ENCODE measurements at regions not wholly inside any gene's neighbourhood (a gene's known extent, or its start where the extent isn't known, plus 50 kb on each side); places are given as distances from the start of the nearest gene placed in this dataset.
"Not testable (repeated sequence)": the region's sequence is repeated elsewhere in the genome, so short reads cannot be mapped to it uniquely, and the experiment has no call there.

GRCh38 chr1:148308832-148309458, 156.9 kb upstream of the NBPF11 start:
- Histone ChIP-seq H3K27ac (ENCODE audit: low read length) (no peak overlapping the region), H3K36me3 (ENCODE audit: control insufficient read depth, insufficient read depth, low read length) (no peaks in the 10 kb centered on the region), H3K9me3 (ENCODE audit: control insufficient read depth, insufficient read depth, low read depth, low read length) (peaks cover 9% of the 10 kb centered on the region; the same call in 1 of the 2 replicates), H3K4me1 (ENCODE audit: control insufficient read depth, insufficient read depth, low read length) (peaks cover 8% of the 10 kb centered on the region), H3K4me3 (ENCODE audit: low read depth in 2 of 2, low read length in 2 of 2) (no peak overlapping the region), H3K27me3 (ENCODE audit: control insufficient read depth, insufficient read depth, low read length) (no peaks in the 10 kb centered on the region)
- no peak for DNase-seq (ENCODE audit: low read depth, low spot score)
- ChIA-PET POLR2A (interaction anchor here (0.6 to 0.7 kb wide), 2 partner anchors 25 to 66 kb away, joined by 3 read pairs; no protein-coding TSS in a partner anchor), CTCF (no interaction called here)
- ATAC-seq = peak; percentile 78
- TF ChIP-seq TCF7L2 (IDR thresholded peaks at IDR 0.05; ENCODE audit: low read depth, low read length) = no peak
- TF ChIP-seq CTCF (IDR thresholded peaks at IDR 0.05) = no peak
- TF ChIP-seq REST (IDR thresholded peaks at IDR 0.05; ENCODE audit: insufficient read depth in 1 of 2, low read depth in 2 of 2, low read length in 1 of 2) = no peak
- TF ChIP-seq SIN3A (IDR thresholded peaks at IDR 0.05; ENCODE audit: borderline replicate concordance, insufficient read depth, low read depth, low read length) = no peak
- no peak for TF ChIP-seq POLR2AphosphoS5 (IDR thresholded peaks at IDR 0.05; ENCODE audit: low read depth, low read length)
- intact Hi-C loops (cut with micrococcal nuclease; ENCODE audit: unreplicated experiment) = no loop called here
- in situ Hi-C loops (cut with HindIII; ENCODE audit: low pct_unique_long_range_greater_than_20kb, low sequenced_read_pairs) = no loop called here
- no TSS peak for BruUV-seq (replicated peaks)

GRCh38 chr1:148307583-148308185, 155.6 kb upstream of the NBPF11 start:
- peaks cover 9% of the 10 kb centered on the region for H3K4me1 ChIP-seq (ENCODE audit: control insufficient read depth, insufficient read depth, low read length)
- no peak overlapping the region for H3K4me3 ChIP-seq (ENCODE audit: low read depth in 2 of 2, low read length in 2 of 2)
- TF ChIP-seq REST (IDR thresholded peaks at IDR 0.05; ENCODE audit: insufficient read depth in 1 of 2, low read depth in 2 of 2, low read length in 1 of 2) (no peak), TCF7L2 (IDR thresholded peaks at IDR 0.05; ENCODE audit: low read depth, low read length) (no peak), CTCF (IDR thresholded peaks at IDR 0.05) (no peak), POLR2AphosphoS5 (IDR thresholded peaks at IDR 0.05; ENCODE audit: low read depth, low read length) (no peak), SIN3A (IDR thresholded peaks at IDR 0.05; ENCODE audit: borderline replicate concordance, insufficient read depth, low read depth, low read length) (no peak)
- no peak overlapping the region for H3K27ac ChIP-seq (ENCODE audit: low read length)
- DNase-seq (ENCODE audit: low read depth, low spot score) = no peak
- in situ Hi-C loops (cut with HindIII; ENCODE audit: low pct_unique_long_range_greater_than_20kb, low sequenced_read_pairs) = no loop called here
- intact Hi-C loops (cut with micrococcal nuclease; ENCODE audit: unreplicated experiment) = no loop called here
- no peaks in the 10 kb centered on the region for H3K27me3 ChIP-seq (ENCODE audit: control insufficient read depth, insufficient read depth, low read length)
- no peaks in the 10 kb centered on the region for H3K36me3 ChIP-seq (ENCODE audit: control insufficient read depth, insufficient read depth, low read length)
- POLR2A ChIA-PET = interaction anchor here (0.6 kb wide), 1 partner anchor 26 kb away, joined by 3 read pairs; no protein-coding TSS in a partner anchor
- ATAC-seq = no peak
- CTCF ChIA-PET = no interaction called here
- H3K9me3 ChIP-seq (ENCODE audit: control insufficient read depth, insufficient read depth, low read depth, low read length) = peaks cover 9% of the 10 kb centered on the region; the same call in 1 of the 2 replicates
- BruUV-seq (replicated peaks) = no TSS peak

GRCh38 chr1:148304935-148305334, 152.9 kb upstream of the NBPF11 start:
- ATAC-seq; intact Hi-C loops (cut with micrococcal nuclease; ENCODE audit: unreplicated experiment): not testable (repeated sequence)
- POLR2A ChIA-PET = interaction anchor here (0.7 to 0.8 kb wide), 2 partner anchors 30 to 463 kb away, joined by 3 to 7 read pairs; no protein-coding TSS in a partner anchor

More at GRCh38 chr1:148304935-148305334, 152.9 kb upstream of the NBPF11 start:
- in situ Hi-C loops (cut with HindIII; ENCODE audit: low pct_unique_long_range_greater_than_20kb, low sequenced_read_pairs); H3K36me3 ChIP-seq (ENCODE audit: control insufficient read depth, insufficient read depth, low read length); H3K27me3 ChIP-seq (ENCODE audit: control insufficient read depth, insufficient read depth, low read length); CTCF ChIA-PET; H3K4me1 ChIP-seq (ENCODE audit: control insufficient read depth, insufficient read depth, low read length); H3K4me3 ChIP-seq (ENCODE audit: low read depth in 2 of 2, low read length in 2 of 2); BruUV-seq (replicated peaks); H3K9me3 ChIP-seq (ENCODE audit: control insufficient read depth, insufficient read depth, low read depth, low read length); DNase-seq (ENCODE audit: low read depth, low spot score): not testable (repeated sequence)
- H3K27ac ChIP-seq (ENCODE audit: low read length) = peak overlapping the region; percentile 76; the same call in 1 of the 2 replicates
